ENCODE measurements at regions not wholly inside any gene's neighbourhood (a gene's known extent, or its start where the extent isn't known, plus 50 kb on each side); places are given as distances from the start of the nearest gene placed in this dataset.

GRCh38 chr3:144244662-144245061, 273.0 kb downstream of the DIPK2A start:
- Mint-ChIP-seq H3K36me3 (no peaks in the 10 kb centered on the region), H3K27ac (no peak overlapping the region), H3K9me3 (peaks cover 0 to 6% (median 0%) of the 10 kb centered on the region in 5 donors), H3K27me3 (peaks cover under 1 to 5% of the 10 kb centered on the region in 2 donors), H3K4me3 (no peak overlapping the region), H3K4me1 (no peaks in the 10 kb centered on the region)
- Histone ChIP-seq H3K4me3 (ENCODE audit: low read length) (no peak overlapping the region), H3K36me3 (ENCODE audit: insufficient read depth, low read length) (no peaks in the 10 kb centered on the region), H3K9me3 (ENCODE audit: low read length) (no peaks in the 10 kb centered on the region), H3K4me1 (ENCODE audit: insufficient read depth, low read length) (no peaks in the 10 kb centered on the region), H3K27me3 (ENCODE audit: insufficient read depth, low read length, poor library complexity, severe bottlenecking) (no peaks in the 10 kb centered on the region), H3K27ac (ENCODE audit: low read depth, low read length) (no peak overlapping the region)
- CTCF ChIA-PET, result no interaction called here
- POLR2A ChIA-PET, result no interaction called here
- DNase-seq, result no peak

- Histone ChIP-seq H3K27me3 (ENCODE audit: insufficient read depth, low read length, poor library complexity, severe bottlenecking) (no peaks in the 10 kb centered on the region), H3K9me3 (ENCODE audit: low read length) (no peaks in the 10 kb centered on the region), H3K4me3 (ENCODE audit: low read length) (no peak overlapping the region), H3K36me3 (ENCODE audit: insufficient read depth, low read length) (no peaks in the 10 kb centered on the region), H3K4me1 (ENCODE audit: insufficient read depth, low read length) (no peaks in the 10 kb centered on the region), H3K27ac (ENCODE audit: low read depth, low read length) (no peak overlapping the region)
- Mint-ChIP-seq H3K4me1 (no peaks in the 10 kb centered on the region), H3K4me3 (no peak overlapping the region), H3K27ac (no peak overlapping the region), H3K9me3 (no peaks in the 10 kb centered on the region), H3K36me3 (no peaks in the 10 kb centered on the region), H3K27me3 (peaks cover 0 to 12% of the 10 kb centered on the region in 2 donors)
- ChIA-PET CTCF (no interaction called here), POLR2A (no interaction called here)
- no peak for DNase-seq
These were observed 281.3 kb downstream of the DIPK2A start for GRCh38 chr3:144252896-144253295.

GRCh38 chr3:144257381-144257780, 285.8 kb downstream of the DIPK2A start:
- ChIA-PET CTCF (no interaction called here), POLR2A (no interaction called here)
- H3K27me3 Mint-ChIP-seq, result peaks cover under 1 to 12% of the 10 kb centered on the region in 2 donors
- no peaks in the 10 kb centered on the region for H3K9me3 Mint-ChIP-seq
- no peak for DNase-seq
- Histone ChIP-seq H3K27ac (ENCODE audit: low read depth, low read length) (no peak overlapping the region), H3K27me3 (ENCODE audit: insufficient read depth, low read length, poor library complexity, severe bottlenecking) (no peaks in the 10 kb centered on the region), H3K4me3 (ENCODE audit: low read length) (no peak overlapping the region), H3K36me3 (ENCODE audit: insufficient read depth, low read length) (no peaks in the 10 kb centered on the region), H3K9me3 (ENCODE audit: low read length) (no peaks in the 10 kb centered on the region), H3K4me1 (ENCODE audit: insufficient read depth, low read length) (no peaks in the 10 kb centered on the region)
- H3K4me3 Mint-ChIP-seq, result no peak overlapping the region
- H3K4me1 Mint-ChIP-seq, result no peaks in the 10 kb centered on the region
- no peak overlapping the region for H3K27ac Mint-ChIP-seq
- H3K36me3 Mint-ChIP-seq, result peaks cover 0 to 5% (median 0%) of the 10 kb centered on the region in 3 donors

- H3K36me3 ChIP-seq (ENCODE audit: insufficient read depth, low read length), result no peaks in the 10 kb centered on the region
- DNase-seq, result no peak
- H3K9me3 ChIP-seq (ENCODE audit: low read length), result no peaks in the 10 kb centered on the region
- Mint-ChIP-seq H3K4me1 (no peaks in the 10 kb centered on the region), H3K27ac (no peak overlapping the region), H3K4me3 (no peak overlapping the region), H3K27me3 (peaks cover 2 to 12% of the 10 kb centered on the region in 2 donors), H3K36me3 (peaks cover 0 to 5% (median 0%) of the 10 kb centered on the region in 3 donors), H3K9me3 (no peaks in the 10 kb centered on the region)
- ChIA-PET POLR2A (no interaction called here), CTCF (no interaction called here)
- no peaks in the 10 kb centered on the region for H3K27me3 ChIP-seq (ENCODE audit: insufficient read depth, low read length, poor library complexity, severe bottlenecking)
- no peaks in the 10 kb centered on the region for H3K4me1 ChIP-seq (ENCODE audit: insufficient read depth, low read length)
- H3K4me3 ChIP-seq (ENCODE audit: low read length), result no peak overlapping the region
- H3K27ac ChIP-seq (ENCODE audit: low read depth, low read length), result no peak overlapping the region
These were observed 287.6 kb downstream of the DIPK2A start for GRCh38 chr3:144259267-144259666.

GRCh38 chr3:144263706-144264105, 292.1 kb downstream of the DIPK2A start:
- Histone ChIP-seq H3K4me1 (ENCODE audit: insufficient read depth, low read length) (no peaks in the 10 kb centered on the region), H3K4me3 (ENCODE audit: low read length) (no peak overlapping the region), H3K9me3 (ENCODE audit: low read length) (no peaks in the 10 kb centered on the region), H3K36me3 (ENCODE audit: insufficient read depth, low read length) (no peaks in the 10 kb centered on the region), H3K27me3 (ENCODE audit: insufficient read depth, low read length, poor library complexity, severe bottlenecking) (no peaks in the 10 kb centered on the region), H3K27ac (ENCODE audit: low read depth, low read length) (no peak overlapping the region)
- H3K4me1 Mint-ChIP-seq, result no peaks in the 10 kb centered on the region
- H3K9me3 Mint-ChIP-seq, result peaks cover 0 to 2% (median 0%) of the 10 kb centered on the region in 5 donors
- no peak for DNase-seq
- ChIA-PET CTCF (no interaction called here), POLR2A (no interaction called here)
- H3K36me3 Mint-ChIP-seq, result peaks cover 0 to 3% (median 0%) of the 10 kb centered on the region in 3 donors
- H3K4me3 Mint-ChIP-seq, result no peak overlapping the region
- peaks cover 0 to 2% of the 10 kb centered on the region in 2 donors for H3K27me3 Mint-ChIP-seq
- H3K27ac Mint-ChIP-seq, result no peak overlapping the region

GRCh38 chr3:144264350-144264749, 292.7 kb downstream of the DIPK2A start:
- Histone ChIP-seq H3K27me3 (ENCODE audit: insufficient read depth, low read length, poor library complexity, severe bottlenecking) (no peaks in the 10 kb centered on the region), H3K36me3 (ENCODE audit: insufficient read depth, low read length) (no peaks in the 10 kb centered on the region), H3K4me3 (ENCODE audit: low read length) (no peak overlapping the region), H3K4me1 (ENCODE audit: insufficient read depth, low read length) (no peaks in the 10 kb centered on the region), H3K27ac (ENCODE audit: low read depth, low read length) (no peak overlapping the region), H3K9me3 (ENCODE audit: low read length) (no peaks in the 10 kb centered on the region)
- Mint-ChIP-seq H3K36me3 (peaks cover 0 to 3% (median 0%) of the 10 kb centered on the region in 3 donors), H3K4me1 (no peaks in the 10 kb centered on the region), H3K27me3 (peaks cover 0 to 2% of the 10 kb centered on the region in 2 donors), H3K4me3 (no peak overlapping the region), H3K27ac (no peak overlapping the region), H3K9me3 (peaks cover 0 to 2% (median 0%) of the 10 kb centered on the region in 5 donors)
- ChIA-PET POLR2A (no interaction called here), CTCF (no interaction called here)
- no peak for DNase-seq

GRCh38 chr3:144264794-144265193, 293.2 kb downstream of the DIPK2A start:
- Histone ChIP-seq H3K36me3 (ENCODE audit: insufficient read depth, low read length) (no peaks in the 10 kb centered on the region), H3K9me3 (ENCODE audit: low read length) (no peaks in the 10 kb centered on the region), H3K4me1 (ENCODE audit: insufficient read depth, low read length) (no peaks in the 10 kb centered on the region), H3K27ac (ENCODE audit: low read depth, low read length) (no peak overlapping the region), H3K27me3 (ENCODE audit: insufficient read depth, low read length, poor library complexity, severe bottlenecking) (no peaks in the 10 kb centered on the region), H3K4me3 (ENCODE audit: low read length) (no peak overlapping the region)
- Mint-ChIP-seq H3K9me3 (peaks cover 0 to 2% (median 0%) of the 10 kb centered on the region in 5 donors), H3K27ac (no peak overlapping the region), H3K27me3 (peaks cover 0 to 2% of the 10 kb centered on the region in 2 donors), H3K36me3 (peaks cover 0 to 3% (median 0%) of the 10 kb centered on the region in 3 donors), H3K4me3 (no peak overlapping the region), H3K4me1 (no peaks in the 10 kb centered on the region)
- ChIA-PET POLR2A (no interaction called here), CTCF (no interaction called here)
- no peak for DNase-seq

GRCh38 chr3:144265542-144266100, 294.0 kb downstream of the DIPK2A start:
- no peak overlapping the region for H3K4me3 Mint-ChIP-seq
- CTCF ChIA-PET, result no interaction called here
- POLR2A ChIA-PET, result no interaction called here
- no peak overlapping the region for H3K27ac Mint-ChIP-seq
- Histone ChIP-seq H3K4me3 (ENCODE audit: low read length) (no peak overlapping the region), H3K36me3 (ENCODE audit: insufficient read depth, low read length) (no peaks in the 10 kb centered on the region), H3K27ac (ENCODE audit: low read depth, low read length) (no peak overlapping the region), H3K27me3 (ENCODE audit: insufficient read depth, low read length, poor library complexity, severe bottlenecking) (no peaks in the 10 kb centered on the region), H3K4me1 (ENCODE audit: insufficient read depth, low read length) (no peaks in the 10 kb centered on the region), H3K9me3 (ENCODE audit: low read length) (no peaks in the 10 kb centered on the region)
- no peaks in the 10 kb centered on the region for H3K36me3 Mint-ChIP-seq
- no peak for DNase-seq
- no peaks in the 10 kb centered on the region for H3K4me1 Mint-ChIP-seq
- peaks cover 0 to 2% (median 0%) of the 10 kb centered on the region in 5 donors for H3K9me3 Mint-ChIP-seq
- H3K27me3 Mint-ChIP-seq, result peaks cover 0 to 2% of the 10 kb centered on the region in 2 donors

- no peaks in the 10 kb centered on the region for H3K27me3 ChIP-seq (ENCODE audit: insufficient read depth, low read length, poor library complexity, severe bottlenecking)
- no peak overlapping the region for H3K27ac ChIP-seq (ENCODE audit: low read depth, low read length)
- Mint-ChIP-seq H3K27me3 (peaks cover 2 to 5% of the 10 kb centered on the region in 2 donors), H3K36me3 (no peaks in the 10 kb centered on the region), H3K27ac (no peak overlapping the region), H3K4me1 (peaks cover 3 to 4% (median 3%) of the 10 kb centered on the region in 3 donors), H3K4me3 (no peak overlapping the region), H3K9me3 (peaks cover 0 to 2% (median 0%) of the 10 kb centered on the region in 5 donors)
- CTCF ChIA-PET, result no interaction called here
- no peaks in the 10 kb centered on the region for H3K4me1 ChIP-seq (ENCODE audit: insufficient read depth, low read length)
- POLR2A ChIA-PET, result no interaction called here
- no peak for DNase-seq
- H3K9me3 ChIP-seq (ENCODE audit: low read length), result no peaks in the 10 kb centered on the region
- no peaks in the 10 kb centered on the region for H3K36me3 ChIP-seq (ENCODE audit: insufficient read depth, low read length)
- no peak overlapping the region for H3K4me3 ChIP-seq (ENCODE audit: low read length)
These were observed 298.5 kb downstream of the DIPK2A start for GRCh38 chr3:144270100-144270499.

Data from CD8-positive, alpha-beta memory T cell (primary cell).